ENCODE measurements at regions not wholly inside any gene's neighbourhood (a gene's known extent, or its start where the extent isn't known, plus 50 kb on each side); places are given as distances from the start of the nearest gene placed in this dataset.

DNA sequence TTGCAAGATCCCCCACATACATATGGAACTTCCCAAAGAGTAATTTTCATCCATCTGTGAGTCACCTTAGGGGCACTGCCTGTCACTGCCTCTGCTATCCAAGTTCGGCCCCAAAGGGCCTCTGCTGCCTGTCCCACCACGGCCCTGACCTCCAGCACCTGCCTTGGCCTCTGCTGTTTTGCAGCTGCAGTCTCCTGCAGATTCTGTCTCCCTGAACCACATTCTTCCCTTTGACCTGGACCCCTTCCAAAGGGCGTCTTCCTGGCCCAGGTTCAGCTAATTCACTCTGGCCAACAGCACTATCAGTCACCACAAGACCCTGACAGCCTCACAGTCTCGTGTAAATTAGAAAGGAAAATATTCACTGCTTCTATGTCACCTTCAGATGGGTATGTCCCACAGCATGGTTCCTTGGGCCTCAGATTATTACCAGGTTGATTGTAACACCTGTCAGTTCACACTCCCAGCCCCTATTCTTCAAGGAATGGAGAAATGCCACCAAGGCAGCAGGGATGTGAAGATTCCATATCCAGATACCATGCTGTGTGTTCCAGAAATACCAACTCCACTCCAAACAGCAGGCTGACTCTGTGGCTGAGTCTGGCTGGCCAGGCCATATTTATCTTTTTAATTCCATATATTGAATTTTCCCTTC lies 479.3 kb downstream of the ARHGEF28 start:
- no peak for DNase-seq (ENCODE audit: extremely low spot score)
- TF ChIP-seq, protein P1, sequence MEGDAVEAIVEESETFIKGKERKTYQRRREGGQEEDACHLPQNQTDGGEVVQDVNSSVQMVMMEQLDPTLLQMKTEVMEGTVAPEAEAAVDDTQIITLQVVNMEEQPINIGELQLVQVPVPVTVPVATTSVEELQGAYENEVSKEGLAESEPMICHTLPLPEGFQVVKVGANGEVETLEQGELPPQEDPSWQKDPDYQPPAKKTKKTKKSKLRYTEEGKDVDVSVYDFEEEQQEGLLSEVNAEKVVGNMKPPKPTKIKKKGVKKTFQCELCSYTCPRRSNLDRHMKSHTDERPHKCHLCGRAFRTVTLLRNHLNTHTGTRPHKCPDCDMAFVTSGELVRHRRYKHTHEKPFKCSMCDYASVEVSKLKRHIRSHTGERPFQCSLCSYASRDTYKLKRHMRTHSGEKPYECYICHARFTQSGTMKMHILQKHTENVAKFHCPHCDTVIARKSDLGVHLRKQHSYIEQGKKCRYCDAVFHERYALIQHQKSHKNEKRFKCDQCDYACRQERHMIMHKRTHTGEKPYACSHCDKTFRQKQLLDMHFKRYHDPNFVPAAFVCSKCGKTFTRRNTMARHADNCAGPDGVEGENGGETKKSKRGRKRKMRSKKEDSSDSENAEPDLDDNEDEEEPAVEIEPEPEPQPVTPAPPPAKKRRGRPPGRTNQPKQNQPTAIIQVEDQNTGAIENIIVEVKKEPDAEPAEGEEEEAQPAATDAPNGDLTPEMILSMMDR (IDR thresholded peaks at IDR 0.05; ENCODE audit: control extremely low read depth, extremely low read depth, low read depth, missing control alignments) = no peak
- ChIA-PET CTCF (no interaction called here), POLR2A (no interaction called here)

DNA sequence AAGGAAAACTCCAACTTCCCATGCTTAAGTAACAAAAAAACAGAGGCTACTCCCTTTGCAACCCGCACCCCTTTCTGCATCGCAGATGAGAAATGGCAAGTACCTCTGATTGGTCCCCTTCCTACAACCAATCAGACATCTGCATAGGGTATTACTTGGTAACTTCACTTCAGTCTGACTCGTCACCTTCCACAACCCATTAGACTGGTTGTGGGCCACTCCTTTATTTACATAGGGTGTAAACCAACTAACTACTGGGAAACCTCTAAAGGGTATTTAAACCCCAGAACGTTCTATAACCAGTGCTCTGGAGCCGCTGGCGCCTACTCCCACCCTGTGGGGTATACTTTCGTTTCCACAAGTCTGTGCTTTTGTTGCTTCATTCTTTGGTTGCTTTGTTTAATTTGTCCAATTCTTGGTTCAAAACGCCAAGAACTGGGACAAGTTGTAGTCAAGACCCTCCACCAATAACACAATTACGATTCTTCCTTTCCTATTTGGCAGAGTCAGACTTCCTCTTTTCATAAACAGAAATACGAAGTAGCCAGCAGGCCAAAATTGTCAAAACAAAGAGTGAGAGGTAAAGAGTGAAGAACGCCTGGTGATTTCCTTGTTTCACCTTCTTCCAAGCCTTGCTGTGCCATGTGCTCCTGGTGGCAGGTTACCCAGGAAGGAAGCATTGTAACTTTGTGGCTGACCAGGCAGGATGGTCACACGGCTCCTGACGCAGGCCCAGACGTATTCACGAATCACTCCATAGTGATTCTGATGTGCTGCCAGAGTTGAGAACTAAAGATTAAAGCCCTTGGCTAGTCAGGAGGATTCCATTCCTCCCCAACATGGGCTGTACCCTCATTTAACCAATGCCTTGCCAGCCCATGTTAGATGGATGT lies 477.4 kb downstream of the ARHGEF28 start:
- TF ChIP-seq, protein P1 (IDR thresholded peaks at IDR 0.05; ENCODE audit: control extremely low read depth, extremely low read depth, low read depth, missing control alignments) = no peak
- DNase-seq (ENCODE audit: extremely low spot score) = no peak
- CTCF ChIA-PET = no interaction called here
- POLR2A ChIA-PET = no interaction called here

DNA sequence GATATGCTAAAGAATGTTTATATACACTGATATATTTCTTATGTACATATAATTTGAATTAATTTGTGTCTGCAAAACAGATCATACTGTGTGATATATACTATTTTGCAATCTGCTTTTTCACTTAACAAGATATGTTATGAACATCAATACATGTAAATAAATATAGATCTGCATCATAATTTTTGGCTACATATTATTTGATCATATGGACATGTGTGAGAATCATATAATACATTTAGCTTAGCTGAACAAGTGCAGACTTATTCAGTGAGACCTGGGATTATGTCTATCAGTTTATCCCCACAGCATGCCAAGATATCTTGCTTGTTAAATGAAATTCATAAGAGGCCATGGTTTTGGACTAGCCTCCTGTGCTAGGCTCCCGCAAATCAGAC lies 474.3 kb downstream of the ARHGEF28 start:
- no peak for DNase-seq (ENCODE audit: extremely low spot score)
- POLR2A ChIA-PET = no interaction called here
- CTCF ChIA-PET = interaction anchor here (1.2 kb wide), 1 partner anchor 9 kb away, joined by 3 read pairs; no protein-coding TSS in a partner anchor
- TF ChIP-seq, protein P1 (IDR thresholded peaks at IDR 0.05; ENCODE audit: control extremely low read depth, extremely low read depth, low read depth, missing control alignments) = no peak

DNA sequence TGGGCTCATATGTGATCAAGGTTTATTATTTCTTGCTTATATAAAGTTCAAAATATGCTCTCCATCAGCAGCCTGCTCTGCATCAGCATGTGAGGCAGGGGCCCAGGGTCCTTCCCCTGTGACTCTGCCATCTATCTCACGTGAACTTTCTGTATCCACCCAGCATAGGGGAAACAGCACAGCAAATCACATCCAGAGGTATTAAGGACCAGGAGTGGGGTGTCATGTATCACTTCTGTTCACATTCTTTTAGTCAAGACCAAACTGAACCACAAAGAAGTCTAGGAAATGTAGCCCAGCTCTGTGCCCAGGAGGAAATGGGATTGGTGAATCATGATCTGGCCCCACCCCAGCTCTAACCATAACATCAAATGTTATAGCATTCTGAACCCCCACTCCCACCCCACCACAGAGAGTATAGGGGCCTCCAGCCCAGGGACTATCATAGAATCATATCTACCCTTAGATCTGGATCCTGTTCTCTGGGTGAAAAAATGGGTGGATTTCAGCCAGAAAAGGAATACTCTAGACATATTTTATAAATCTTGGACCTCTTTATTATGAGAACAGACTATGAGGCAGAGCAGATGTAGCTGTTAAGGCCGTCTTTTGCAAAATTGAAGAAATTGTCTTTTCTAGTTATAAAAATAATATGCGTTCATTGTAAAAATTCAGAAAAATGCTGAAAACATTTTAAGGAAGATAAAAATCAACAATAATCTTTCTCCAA lies 473.7 kb downstream of the ARHGEF28 start:
- POLR2A ChIA-PET = no interaction called here
- CTCF ChIA-PET = interaction anchor here (0.8 to 1.2 kb wide), 2 partner anchors 9 kb away, joined by 3 read pairs; no protein-coding TSS in a partner anchor
- DNase-seq (ENCODE audit: extremely low spot score) = no peak
- TF ChIP-seq, protein P1 (IDR thresholded peaks at IDR 0.05; ENCODE audit: control extremely low read depth, extremely low read depth, low read depth, missing control alignments) = no peak

DNA sequence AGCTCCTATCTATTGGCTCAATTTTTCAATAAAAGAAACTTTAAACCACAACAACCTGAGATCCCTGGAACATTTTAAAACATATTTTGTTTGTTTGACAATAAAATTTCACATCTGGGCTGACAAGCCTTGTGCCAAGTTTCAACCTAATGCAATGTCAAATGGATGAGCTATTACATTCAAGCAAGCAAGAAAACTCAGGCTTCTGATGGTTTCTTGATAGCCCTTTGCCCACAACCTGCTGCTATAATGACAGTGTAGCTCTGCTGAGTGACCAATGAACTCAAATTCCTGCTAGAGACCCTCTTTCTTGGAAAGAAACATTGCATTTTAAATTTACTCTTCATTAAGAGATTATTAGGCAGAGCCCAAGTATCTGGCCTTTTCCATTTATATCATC lies 472.9 kb downstream of the ARHGEF28 start:
- POLR2A ChIA-PET = no interaction called here
- TF ChIP-seq, protein P1 (IDR thresholded peaks at IDR 0.05; ENCODE audit: control extremely low read depth, extremely low read depth, low read depth, missing control alignments) = no peak
- DNase-seq (ENCODE audit: extremely low spot score) = no peak
- CTCF ChIA-PET = interaction anchor here (0.8 kb wide), 1 partner anchor 10 kb away, joined by 3 read pairs; no protein-coding TSS in a partner anchor

DNA sequence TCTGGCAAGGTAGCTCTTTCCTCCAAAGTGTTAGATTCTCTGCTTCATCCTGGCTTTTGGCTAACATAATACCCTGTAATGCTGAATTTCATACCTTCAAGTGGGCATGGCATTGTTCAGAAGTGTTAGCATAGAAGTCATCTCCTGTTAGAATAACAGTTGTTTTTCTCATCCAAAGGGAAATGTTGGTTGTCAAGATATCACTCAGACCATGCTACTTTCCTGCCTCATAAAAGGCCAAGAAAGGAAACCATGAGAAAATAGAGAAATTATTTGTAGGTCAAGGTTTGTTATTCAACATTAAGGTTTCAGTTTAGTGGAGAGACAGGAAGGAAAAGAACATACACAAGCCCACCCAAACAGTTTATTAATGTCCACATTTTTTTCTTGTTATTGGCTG lies 472.5 kb downstream of the ARHGEF28 start:
- ChIA-PET CTCF (interaction anchor here (1.2 kb wide), 1 partner anchor 9 kb away, joined by 3 read pairs; no protein-coding TSS in a partner anchor), POLR2A (no interaction called here)
- TF ChIP-seq, protein P1 (IDR thresholded peaks at IDR 0.05; ENCODE audit: control extremely low read depth, extremely low read depth, low read depth, missing control alignments) = no peak

More for the DNA sequence above, 472.5 kb downstream of the ARHGEF28 start:
- DNase-seq (ENCODE audit: extremely low spot score) = no peak

All from GM10248 (cell line).